HG03175 (cell line): ENCODE measurements at regions not wholly inside any gene's neighbourhood (a gene's known extent, or its start where the extent isn't known, plus 50 kb on each side); places are given as distances from the start of the nearest gene placed in this dataset.
"Not testable (repeated sequence)": the region's sequence is repeated elsewhere in the genome, so short reads cannot be mapped to it uniquely, and the experiment has no call there.

Source experiments
- ATAC-seq: cut with Tn5 transposase; IDR thresholded peaks from one replicate; pipeline ENCODE4 v1.9.1; 2021; ENCODE audit warnings: mild to moderate bottlenecking, moderate library complexity; ENCODE audit not compliant: unreplicated experiment

GRCh38 chr21:10363321-10363720 lies 158.1 kb upstream of the TPTE start:
- ATAC-seq = not testable (repeated sequence)

GRCh38 chr21:10366210-10366609 lies 155.2 kb upstream of the TPTE start:
- not testable (repeated sequence) for ATAC-seq

GRCh38 chr21:10367586-10367985 lies 153.8 kb upstream of the TPTE start:
- not testable (repeated sequence) for ATAC-seq

GRCh38 chr21:10368323-10368798 lies 153.0 kb upstream of the TPTE start:
- not testable (repeated sequence) for ATAC-seq

- ATAC-seq = not testable (repeated sequence)
These were observed 152.1 kb upstream of the TPTE start for GRCh38 chr21:10369289-10369688.

- not testable (repeated sequence) for ATAC-seq
These were observed 143.6 kb upstream of the TPTE start for GRCh38 chr21:10377758-10378157.

GRCh38 chr21:10379816-10380215 lies 141.6 kb upstream of the TPTE start:
- not testable (repeated sequence) for ATAC-seq

- not testable (repeated sequence) for ATAC-seq
These were observed 139.7 kb upstream of the TPTE start for GRCh38 chr21:10381687-10382060.

- not testable (repeated sequence) for ATAC-seq
These were observed 139.2 kb upstream of the TPTE start for GRCh38 chr21:10382135-10382534.

- ATAC-seq = not testable (repeated sequence)
These were observed 138.8 kb upstream of the TPTE start for GRCh38 chr21:10382580-10382979.

- not testable (repeated sequence) for ATAC-seq
These were observed 137.8 kb upstream of the TPTE start for GRCh38 chr21:10383571-10383970.

- not testable (repeated sequence) for ATAC-seq
These were observed 137.0 kb upstream of the TPTE start for GRCh38 chr21:10384304-10384861.

- not testable (repeated sequence) for ATAC-seq
These were observed 136.2 kb upstream of the TPTE start for GRCh38 chr21:10385202-10385601.

GRCh38 chr21:10385898-10386527 lies 135.4 kb upstream of the TPTE start:
- ATAC-seq = not testable (repeated sequence)

- not testable (repeated sequence) for ATAC-seq
These were observed 133.5 kb upstream of the TPTE start for GRCh38 chr21:10387692-10388450.

- not testable (repeated sequence) for ATAC-seq
These were observed 132.8 kb upstream of the TPTE start for GRCh38 chr21:10388625-10389024.

- not testable (repeated sequence) for ATAC-seq
These were observed 129.1 kb upstream of the TPTE start for GRCh38 chr21:10392301-10392700.

GRCh38 chr21:10395963-10396362 lies 125.4 kb upstream of the TPTE start:
- not testable (repeated sequence) for ATAC-seq

- ATAC-seq = not testable (repeated sequence)
These were observed 123.9 kb upstream of the TPTE start for GRCh38 chr21:10397495-10397915.

GRCh38 chr21:10398692-10399489 lies 122.5 kb upstream of the TPTE start:
- not testable (repeated sequence) for ATAC-seq
